Endothelial cell of umbilical vein (primary cell): ENCODE measurements at regions not wholly inside any gene's neighbourhood (a gene's known extent, or its start where the extent isn't known, plus 50 kb on each side); places are given as distances from the start of the nearest gene placed in this dataset.

Experiments
- BruUV-seq: library from RNA; stranded (reverse); fragments of 400-500 nt; replicated peaks from 2 replicates; lab custom pipeline; 2021; lab: Mats Ljungman, UMichigan
- CTCF ChIA-PET: fragments of 300-600, 350-600 bp; sonication (Branson Sonifier 250); formaldehyde crosslinking; loops from one replicate; lab custom pipeline; 2021; ENCODE audit warnings: antibody characterized with exemption, inconsistent platforms; lab: Charles Lee
- POLR2A ChIA-PET: fragments of 300-600, 350-600 bp; sonication (Branson Sonifier 250); formaldehyde crosslinking; loops from one replicate; lab custom pipeline; 2021; ENCODE audit warnings: antibody characterized with exemption, inconsistent platforms; lab: Charles Lee
- DNase-seq: peaks from one replicate; pipeline ENCODE4 v3.0.0-alpha.2; 2011; ENCODE audit warnings: low read depth, low spot score
- FAIRE-seq: peaks from 2 replicates; lab custom pipeline; 2011; peaks lifted over from hg19 to GRCh38; lab: Jason Lieb, UNC
- H2AFZ ChIP-seq: 2 replicates; pipeline ENCODE4 v1.6.0; 2012; ENCODE audit warnings: low read depth, low read length, control low read depth, inconsistent platforms
- H3K27ac ChIP-seq: 2 replicates; pipeline ENCODE4 v1.5.1; 2011; ENCODE audit warnings: low read depth, mild to moderate bottlenecking, control low read depth, low read length, moderate library complexity; ENCODE audit not compliant: insufficient read depth
- H3K27me3 ChIP-seq, 2 experiments: 2 replicates each; pipeline versions ENCODE4 v1.6.0 to v1.6.1; 2011; ENCODE audit warnings: low read length in 2 of 2, mixed read lengths in 1 of 2; ENCODE audit not compliant: control insufficient read depth in 2 of 2, insufficient read depth in 2 of 2
- H3K36me3 ChIP-seq, 2 experiments: 2 replicates in 1 of 2; 3 replicates in 1 of 2; pipeline ENCODE4 v1.5.1; 2011; ENCODE audit warnings: low read length in 2 of 2, mild to moderate bottlenecking in 1 of 2, moderate library complexity in 1 of 2; ENCODE audit not compliant: control insufficient read depth in 2 of 2, insufficient read depth in 2 of 2; ENCODE audit errors: extremely low read depth in 1 of 2
- H3K4me1 ChIP-seq: 3 replicates; pipeline ENCODE4 v1.5.1; 2011; ENCODE audit warnings: mild to moderate bottlenecking, low read length; ENCODE audit not compliant: control insufficient read depth, insufficient read depth; ENCODE audit errors: extremely low read depth
- H3K4me2 ChIP-seq: 2 replicates; pipeline ENCODE4 v1.6.1; 2011; ENCODE audit warnings: low read length, control low read depth, mixed read lengths; ENCODE audit not compliant: insufficient read depth
- H3K4me3 ChIP-seq, 3 experiments: fragments of 200-600 bp in 1 of 3; sonication (generic), shearing (Covaris generic) in 1 of 3; replicated peaks in 1 of 3; 2 replicates each; pipeline ENCODE4 v1.5.1; 2011 to 2016; ENCODE audit warnings: control low read depth in 3 of 3, low read length in 3 of 3, mild to moderate bottlenecking in 2 of 3, inconsistent platforms in 1 of 3, low read depth in 1 of 3, moderate library complexity in 1 of 3; ENCODE audit not compliant: insufficient read depth in 1 of 3
- H3K79me2 ChIP-seq: 2 replicates; pipeline ENCODE4 v1.6.0; 2012; ENCODE audit warnings: low read length, inconsistent platforms; ENCODE audit not compliant: control insufficient read depth, insufficient read depth
- H3K9ac ChIP-seq: replicated peaks from 2 replicates; pipeline ENCODE3; 2011; ENCODE audit warnings: low read length, control low read depth; ENCODE audit not compliant: insufficient read depth; ENCODE audit errors: extremely low read depth
- H3K9me1 ChIP-seq: replicated peaks from 3 replicates; pipeline ENCODE4 v1.6.0; 2011; ENCODE audit warnings: mild to moderate bottlenecking, low read length; ENCODE audit not compliant: control insufficient read depth, insufficient read depth; ENCODE audit errors: extremely low read depth
- H3K9me3 ChIP-seq: replicated peaks from 2 replicates; pipeline ENCODE4 v1.5.1; 2012; ENCODE audit warnings: low read length, inconsistent platforms; ENCODE audit not compliant: control insufficient read depth, insufficient read depth
- H4K20me1 ChIP-seq: replicated peaks from 2 replicates; pipeline ENCODE3; 2011; ENCODE audit warnings: mild to moderate bottlenecking, low read length; ENCODE audit not compliant: control insufficient read depth, insufficient read depth; ENCODE audit errors: extremely low read depth
- CTCF ChIP-seq, 2 donors: IDR thresholded peaks; 1 replicate in 1 of 2; 2 replicates in 1 of 2; pipeline ENCODE4 v1.5.1; 2011; ENCODE audit warnings: low read length in 2 of 2, mild to moderate bottlenecking in 2 of 2, moderate library complexity in 2 of 2, control low read depth in 1 of 2, inconsistent platforms in 1 of 2, low read depth in 1 of 2; ENCODE audit not compliant: insufficient read depth in 1 of 2; ENCODE audit errors: extremely low read depth in 1 of 2
- EZH2 ChIP-seq: IDR thresholded peaks from 2 replicates; pipeline ENCODE4 v1.6.1; 2012; ENCODE audit warnings: borderline replicate concordance, low read depth, mild to moderate bottlenecking, moderate library complexity, low read length, inconsistent platforms; ENCODE audit not compliant: severe bottlenecking
- FOS ChIP-seq: IDR thresholded peaks from 2 replicates; pipeline ENCODE4 v1.6.1; 2011; ENCODE audit warnings: mild to moderate bottlenecking, low read length, moderate library complexity, borderline replicate concordance; ENCODE audit not compliant: insufficient read depth
- GATA2 ChIP-seq: IDR thresholded peaks from 2 replicates; pipeline ENCODE4 v1.7.0; 2011; ENCODE audit warnings: low read depth, mild to moderate bottlenecking, moderate library complexity, mixed read lengths, low read length; ENCODE audit not compliant: insufficient read length, insufficient read depth
- JUN ChIP-seq: IDR thresholded peaks from 2 replicates; pipeline ENCODE4 v1.6.1; 2011; ENCODE audit warnings: borderline replicate concordance, low read depth; ENCODE audit not compliant: insufficient read length, insufficient read depth
- MAX ChIP-seq: IDR thresholded peaks from 2 replicates; pipeline ENCODE4 v1.6.1; 2011; ENCODE audit not compliant: insufficient read depth, insufficient read length
- MYC ChIP-seq: IDR thresholded peaks from one replicate; pipeline ENCODE4 v1.6.1; 2011; ENCODE audit warnings: mild to moderate bottlenecking, low read depth, low read length
- POLR2A ChIP-seq: IDR thresholded peaks from 2 replicates; pipeline ENCODE4 v1.6.1; 2012; ENCODE audit warnings: low read depth, mild to moderate bottlenecking, control low read depth, low read length
- POLR2AphosphoS5 ChIP-seq: IDR thresholded peaks from 2 replicates; pipeline ENCODE4 v1.6.1; 2012; ENCODE audit warnings: low read depth, mild to moderate bottlenecking, control low read depth, low read length, moderate library complexity; ENCODE audit not compliant: insufficient read depth
- dilution Hi-C: fragments of 300-500 bp; cut with MboI; formaldehyde crosslinking; loops from one replicate; pipeline ENCODE4 v1.15.0; 2019; ENCODE audit warnings: low sequenced_read_pairs; ENCODE audit not compliant: extremely low pct_ligation_motif_present
- intact Hi-C: fragments of 100-400 bp; cut with micrococcal nuclease; formaldehyde crosslinking; loops from one replicate; pipeline ENCODE4 v1.10.0; 2022

- POLR2A ChIA-PET, result no interaction called here
- Histone ChIP-seq H2AFZ (no peak overlapping the region), H3K4me2 (no peak overlapping the region), H3K27ac (no peak overlapping the region), H3K9me1 (no peaks in the 10 kb centered on the region), H3K79me2 (no peaks in the 10 kb centered on the region), H3K9me3 (no peaks in the 10 kb centered on the region), H3K4me3 (no peak overlapping the region), H3K36me3 (no peaks in the 10 kb centered on the region), H3K9ac (no peak overlapping the region), H4K20me1 (no peaks in the 10 kb centered on the region), H3K27me3 (no peaks in the 10 kb centered on the region), H3K4me1 (no peaks in the 10 kb centered on the region)
- CTCF ChIA-PET, result no interaction called here
- DNase-seq, result no peak
- TF ChIP-seq EZH2, result no peak
- no peak for TF ChIP-seq CTCF (IDR thresholded peaks at IDR 0.05; ENCODE audit: extremely low read depth in 1 of 2, insufficient read depth in 1 of 2, low read depth in 1 of 2, low read length in 2 of 2)
- no peak for TF ChIP-seq JUN
- TF ChIP-seq MAX, result no peak
- no peak for TF ChIP-seq MYC
- TF ChIP-seq POLR2AphosphoS5, result no peak
- TF ChIP-seq POLR2A, result no peak
- TF ChIP-seq FOS, result no peak
- TF ChIP-seq GATA2, result no peak
- no peak for FAIRE-seq
- no TSS peak for BruUV-seq
- intact Hi-C loops (no loop called here), dilution Hi-C loops (no loop called here)
Observed at GRCh38 chr11:15873501-15873900, 482.8 kb downstream of the SOX6 start.
